ENCODE measurements at regions not wholly inside any gene's neighbourhood (a gene's known extent, or its start where the extent isn't known, plus 50 kb on each side); places are given as distances from the start of the nearest gene placed in this dataset.
"Not testable (repeated sequence)": the region's sequence is repeated elsewhere in the genome, so short reads cannot be mapped to it uniquely, and the experiment has no call there.

- no peak for DNase-seq (ENCODE audit: low spot score)
- no peak overlapping the region for H3K27ac ChIP-seq
- H3K4me3 ChIP-seq, result no peak overlapping the region
- no peak for TF ChIP-seq CTCF (IDR thresholded peaks at IDR 0.05)
Measured at GRCh38 chr2:83969085-83969484, 490.0 kb downstream of the SUCLG1 start.

- no peak for DNase-seq (ENCODE audit: low spot score)
- Histone ChIP-seq H3K4me3 (no peak overlapping the region), H3K27ac (no peak overlapping the region)
- no peak for TF ChIP-seq CTCF (IDR thresholded peaks at IDR 0.05)
Measured at GRCh38 chr2:83967854-83968253, 491.2 kb downstream of the SUCLG1 start.

GRCh38 chr2:83966946-83967345 is 492.1 kb downstream of the SUCLG1 start:
- DNase-seq (ENCODE audit: low spot score); H3K27ac ChIP-seq; H3K4me3 ChIP-seq: not testable (repeated sequence)

GRCh38 chr2:83961512-83961911 is 497.6 kb downstream of the SUCLG1 start:
- TF ChIP-seq CTCF (IDR thresholded peaks at IDR 0.05), result no peak
- Histone ChIP-seq H3K27ac (no peak overlapping the region), H3K4me3 (no peak overlapping the region)
- DNase-seq (ENCODE audit: low spot score), result no peak

GRCh38 chr2:83960371-83960770 is 498.7 kb downstream of the SUCLG1 start:
- no peak for TF ChIP-seq CTCF (IDR thresholded peaks at IDR 0.05)
- no peak for DNase-seq (ENCODE audit: low spot score)
- Histone ChIP-seq H3K27ac (no peak overlapping the region), H3K4me3 (no peak overlapping the region)

- DNase-seq (ENCODE audit: low spot score), result no peak
- no peak for TF ChIP-seq CTCF (IDR thresholded peaks at IDR 0.05)
- no peak overlapping the region for H3K4me3 ChIP-seq
- H3K27ac ChIP-seq, result no peak overlapping the region
Measured at GRCh38 chr2:83959266-83959665, 499.8 kb downstream of the SUCLG1 start.

GRCh38 chr2:83956991-83957390 is 502.1 kb downstream of the SUCLG1 start:
- no peak overlapping the region for H3K4me3 ChIP-seq
- no peak for DNase-seq (ENCODE audit: low spot score)
- no peak overlapping the region for H3K27ac ChIP-seq
- TF ChIP-seq CTCF (IDR thresholded peaks at IDR 0.05), result no peak

- DNase-seq (ENCODE audit: low spot score), result no peak
- H3K27ac ChIP-seq, result no peak overlapping the region
- no peak for TF ChIP-seq CTCF (IDR thresholded peaks at IDR 0.05)
- H3K4me3 ChIP-seq, result no peak overlapping the region
Measured at GRCh38 chr2:83953697-83954096, 505.4 kb downstream of the SUCLG1 start.

All from coronary artery (tissue), 2 donors.